WERI-Rb-1 (cell line): ENCODE measurements at regions not wholly inside any gene's neighbourhood (a gene's known extent, or its start where the extent isn't known, plus 50 kb on each side); places are given as distances from the start of the nearest gene placed in this dataset.
"Not testable (repeated sequence)": the region's sequence is repeated elsewhere in the genome, so short reads cannot be mapped to it uniquely, and the experiment has no call there.

Experiments
- DNase-seq: peaks from one replicate; pipeline ENCODE4 v3.0.0-alpha.2; 2020
- H3K27ac ChIP-seq: fragments of 250-450 bp; sonication (Bioruptor Pico); 2 replicates; pipeline ENCODE4 v1.5.1; 2020; ENCODE audit warnings: mild to moderate bottlenecking, moderate library complexity
- H3K27me3 ChIP-seq: fragments of 250-450 bp; sonication (Bioruptor Pico); 2 replicates; pipeline ENCODE4 v1.5.1; 2021; ENCODE audit warnings: mild to moderate bottlenecking, low read depth, moderate library complexity; ENCODE audit not compliant: insufficient read depth, severe bottlenecking
- H3K36me3 ChIP-seq: fragments of 250-450 bp; sonication (Bioruptor Pico); 2 replicates; pipeline ENCODE4 v1.5.1; 2020; ENCODE audit warnings: mild to moderate bottlenecking, moderate library complexity
- H3K4me3 ChIP-seq: 2 replicates; pipeline ENCODE4 v1.5.1; 2011; ENCODE audit warnings: low read depth, mild to moderate bottlenecking, control low read depth, low read length
- H3K9me3 ChIP-seq: fragments of 250-450 bp; sonication (Bioruptor Pico); 2 replicates; pipeline ENCODE4 v1.5.1; 2021; ENCODE audit warnings: mild to moderate bottlenecking, moderate library complexity; ENCODE audit not compliant: severe bottlenecking
- TF ChIP-seq, protein P1 (sequence below): IDR thresholded peaks from 2 replicates; pipeline ENCODE4 v1.5.1; 2011; ENCODE audit warnings: low read depth, mild to moderate bottlenecking, control low read depth, inconsistent platforms, low read length

DNA sequence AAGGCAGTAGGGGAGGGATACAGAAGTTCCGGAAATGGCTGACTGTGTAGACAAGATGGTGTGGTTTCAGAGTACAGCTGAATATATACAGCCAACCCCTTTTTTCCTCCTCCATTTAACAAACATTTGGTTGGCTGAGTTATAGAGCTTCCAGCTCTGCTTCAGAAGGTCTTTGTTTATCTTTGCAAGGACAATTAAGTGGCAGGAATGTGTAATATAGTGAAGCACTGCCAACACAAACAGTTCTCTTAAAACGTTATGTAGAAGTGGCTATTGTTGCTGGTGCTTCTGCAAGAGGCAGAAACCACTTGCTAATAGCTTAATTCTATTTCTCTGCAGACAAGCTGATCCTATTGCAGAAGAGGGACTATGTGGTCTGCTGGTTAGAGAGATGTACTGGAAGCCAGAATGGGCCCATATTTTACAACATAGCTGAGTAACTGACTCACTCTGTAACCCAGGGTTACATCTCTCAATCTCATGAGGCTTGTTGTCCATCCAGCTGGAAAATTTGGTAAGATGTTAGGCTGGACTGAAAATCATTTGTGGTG lies 62.7 kb upstream of the OSMR start:
- no peak for DNase-seq
- Histone ChIP-seq H3K9me3 (peaks cover 3% of the 10 kb centered on the region), H3K36me3 (no peaks in the 10 kb centered on the region), H3K4me3 (no peak overlapping the region), H3K27me3 (no peaks in the 10 kb centered on the region), H3K27ac (no peak overlapping the region)
- TF ChIP-seq, protein P1, sequence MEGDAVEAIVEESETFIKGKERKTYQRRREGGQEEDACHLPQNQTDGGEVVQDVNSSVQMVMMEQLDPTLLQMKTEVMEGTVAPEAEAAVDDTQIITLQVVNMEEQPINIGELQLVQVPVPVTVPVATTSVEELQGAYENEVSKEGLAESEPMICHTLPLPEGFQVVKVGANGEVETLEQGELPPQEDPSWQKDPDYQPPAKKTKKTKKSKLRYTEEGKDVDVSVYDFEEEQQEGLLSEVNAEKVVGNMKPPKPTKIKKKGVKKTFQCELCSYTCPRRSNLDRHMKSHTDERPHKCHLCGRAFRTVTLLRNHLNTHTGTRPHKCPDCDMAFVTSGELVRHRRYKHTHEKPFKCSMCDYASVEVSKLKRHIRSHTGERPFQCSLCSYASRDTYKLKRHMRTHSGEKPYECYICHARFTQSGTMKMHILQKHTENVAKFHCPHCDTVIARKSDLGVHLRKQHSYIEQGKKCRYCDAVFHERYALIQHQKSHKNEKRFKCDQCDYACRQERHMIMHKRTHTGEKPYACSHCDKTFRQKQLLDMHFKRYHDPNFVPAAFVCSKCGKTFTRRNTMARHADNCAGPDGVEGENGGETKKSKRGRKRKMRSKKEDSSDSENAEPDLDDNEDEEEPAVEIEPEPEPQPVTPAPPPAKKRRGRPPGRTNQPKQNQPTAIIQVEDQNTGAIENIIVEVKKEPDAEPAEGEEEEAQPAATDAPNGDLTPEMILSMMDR = no peak

DNA sequence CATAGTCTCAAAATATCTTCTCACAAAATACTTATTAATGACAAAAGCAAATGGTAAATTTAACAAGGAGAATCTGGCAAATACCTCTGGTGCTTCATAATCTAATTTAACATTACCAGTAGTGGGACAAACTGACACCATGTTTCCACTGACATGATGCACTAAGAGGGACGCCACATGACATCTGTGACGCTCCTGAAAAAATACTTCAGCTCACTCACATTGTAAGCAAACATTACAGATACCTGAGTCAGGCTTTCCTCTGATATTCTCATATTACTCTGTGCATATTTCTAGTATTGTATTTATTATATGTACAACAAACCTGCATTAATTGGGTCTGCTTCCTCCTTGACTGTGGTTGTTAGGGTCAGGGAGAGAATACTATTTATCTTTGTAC lies 56.7 kb upstream of the OSMR start:
- Histone ChIP-seq H3K27ac (no peak overlapping the region), H3K4me3 (no peak overlapping the region), H3K9me3 (peaks cover 3% of the 10 kb centered on the region), H3K27me3 (no peaks in the 10 kb centered on the region), H3K36me3 (no peaks in the 10 kb centered on the region)
- TF ChIP-seq, protein P1 = no peak
- DNase-seq = no peak

DNA sequence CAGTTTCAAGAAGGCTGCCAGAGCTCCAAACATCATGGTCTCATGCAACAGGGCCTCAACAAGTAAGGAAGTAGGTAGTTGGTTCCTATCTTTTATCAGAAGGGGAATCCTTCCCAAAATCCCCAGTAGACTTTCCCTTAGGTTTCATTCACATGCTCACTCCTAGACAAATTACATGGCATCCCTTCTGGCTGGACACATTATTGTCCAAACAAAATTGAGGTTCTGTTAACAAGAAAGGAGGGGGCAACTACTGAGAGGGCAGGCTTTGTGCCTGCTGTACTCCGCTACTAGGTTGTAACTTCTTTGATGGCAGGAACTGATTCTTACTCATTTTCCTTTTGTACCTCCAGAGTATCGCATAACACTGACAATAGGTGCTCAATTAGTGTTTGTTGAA lies 56.0 kb upstream of the OSMR start:
- H3K27me3 ChIP-seq = no peaks in the 10 kb centered on the region
- H3K4me3 ChIP-seq = no peak overlapping the region
- no peak for DNase-seq
- no peak overlapping the region for H3K27ac ChIP-seq
- TF ChIP-seq, protein P1 = no peak
- no peaks in the 10 kb centered on the region for H3K36me3 ChIP-seq
- H3K9me3 ChIP-seq = peaks cover 3% of the 10 kb centered on the region

DNA sequence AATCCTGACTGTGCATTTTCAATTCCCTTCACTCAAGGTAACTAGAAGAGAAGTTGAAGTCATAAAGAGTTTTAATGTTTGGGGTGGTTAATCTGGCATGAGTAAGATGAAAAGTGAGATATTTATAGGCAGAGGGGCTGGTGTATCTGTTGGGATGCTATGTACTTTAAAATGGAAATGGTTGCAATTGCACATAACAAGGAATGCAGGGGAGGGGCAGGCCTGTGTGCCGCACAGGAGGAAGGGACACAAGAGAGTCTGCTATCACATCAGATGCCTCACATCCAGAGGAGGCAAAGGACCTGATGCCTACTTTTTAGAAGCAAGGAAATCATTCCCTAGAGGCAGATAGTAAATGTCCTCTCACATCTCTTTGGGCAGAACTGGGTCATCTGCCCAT lies 55.5 kb upstream of the OSMR start:
- H3K27me3 ChIP-seq = no peaks in the 10 kb centered on the region
- H3K9me3 ChIP-seq = peaks cover 3% of the 10 kb centered on the region
- no peak for DNase-seq
- TF ChIP-seq, protein P1 = no peak
- H3K27ac ChIP-seq = no peak overlapping the region
- no peak overlapping the region for H3K4me3 ChIP-seq
- H3K36me3 ChIP-seq = no peaks in the 10 kb centered on the region

DNA sequence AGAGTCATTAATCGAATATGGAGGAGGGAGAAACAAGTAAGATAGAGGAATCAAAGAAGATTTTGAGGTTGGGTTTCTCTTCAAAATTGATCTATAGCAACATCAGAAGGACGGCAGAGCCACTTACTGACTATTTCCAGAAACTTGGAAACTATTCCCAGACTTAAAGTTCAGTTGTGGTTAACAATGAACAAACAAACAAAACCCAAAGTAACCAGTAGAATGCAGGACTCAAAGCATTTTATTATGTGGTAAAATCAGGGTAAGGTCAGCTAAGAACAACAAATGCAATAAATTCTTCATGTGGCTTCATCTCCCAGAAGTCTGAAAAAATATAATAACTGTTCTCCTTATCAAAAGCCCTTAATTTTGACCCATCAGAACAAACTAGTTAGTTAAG lies 54.9 kb upstream of the OSMR start:
- TF ChIP-seq, protein P1 = no peak
- DNase-seq = no peak

DNA sequence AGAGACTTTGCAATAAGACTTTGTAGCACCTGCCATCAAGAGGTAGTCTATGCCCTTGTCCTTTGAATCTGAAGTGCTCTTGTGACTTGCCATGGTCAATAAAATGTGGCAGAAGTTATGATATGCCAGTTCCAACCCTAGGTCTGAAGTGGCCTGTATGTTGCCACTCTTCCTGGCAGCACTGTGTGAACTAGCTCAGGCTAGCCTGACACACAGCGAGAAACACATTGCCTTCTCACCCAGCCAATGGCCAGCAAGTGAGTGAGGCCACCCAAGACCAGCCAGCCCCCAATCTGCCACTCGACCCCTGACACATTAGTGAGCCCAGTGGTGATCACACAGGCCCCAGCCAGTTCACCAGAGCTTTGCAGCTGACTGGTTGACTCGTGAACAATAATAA lies 52.7 kb upstream of the OSMR start:
- no peak overlapping the region for H3K27ac ChIP-seq
- DNase-seq = no peak
- no peaks in the 10 kb centered on the region for H3K27me3 ChIP-seq
- TF ChIP-seq, protein P1 = no peak
- H3K4me3 ChIP-seq = no peak overlapping the region
- H3K9me3 ChIP-seq = no peaks in the 10 kb centered on the region
- no peaks in the 10 kb centered on the region for H3K36me3 ChIP-seq

More for the DNA sequence above, 54.9 kb upstream of the OSMR start:
- no peaks in the 10 kb centered on the region for H3K27me3 ChIP-seq
- H3K4me3 ChIP-seq = no peak overlapping the region
- H3K9me3 ChIP-seq = peaks cover 3% of the 10 kb centered on the region
- no peak overlapping the region for H3K27ac ChIP-seq
- no peaks in the 10 kb centered on the region for H3K36me3 ChIP-seq

DNA sequence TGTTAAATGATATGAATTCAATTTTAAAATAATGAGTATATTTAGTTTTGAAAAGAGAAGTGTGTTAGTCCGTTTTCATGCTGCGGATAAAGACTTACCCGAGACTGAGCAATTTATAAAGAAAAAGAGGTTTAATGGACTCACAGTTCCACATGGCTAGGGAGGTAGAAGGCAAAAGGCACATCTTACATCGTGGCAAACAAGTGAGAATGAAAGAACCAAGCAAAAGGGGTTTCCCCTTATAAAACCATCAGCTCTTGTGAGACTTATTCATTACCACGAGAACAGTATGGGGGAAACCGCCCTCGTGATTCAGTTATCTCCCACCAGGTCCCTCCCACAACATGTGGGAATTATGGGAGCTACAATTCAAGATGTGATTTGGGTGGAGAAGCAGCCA lies 51.8 kb upstream of the OSMR start:
- H3K4me3 ChIP-seq, DNase-seq, H3K27ac ChIP-seq, H3K27me3 ChIP-seq, H3K9me3 ChIP-seq, H3K36me3 ChIP-seq: not testable (repeated sequence)
